ENCODE measurements at regions not wholly inside any gene's neighbourhood (a gene's known extent, or its start where the extent isn't known, plus 50 kb on each side); places are given as distances from the start of the nearest gene placed in this dataset.
A peak's percentile ranks its signal among the peaks of the same experiment; 100 is the strongest.

DNA sequence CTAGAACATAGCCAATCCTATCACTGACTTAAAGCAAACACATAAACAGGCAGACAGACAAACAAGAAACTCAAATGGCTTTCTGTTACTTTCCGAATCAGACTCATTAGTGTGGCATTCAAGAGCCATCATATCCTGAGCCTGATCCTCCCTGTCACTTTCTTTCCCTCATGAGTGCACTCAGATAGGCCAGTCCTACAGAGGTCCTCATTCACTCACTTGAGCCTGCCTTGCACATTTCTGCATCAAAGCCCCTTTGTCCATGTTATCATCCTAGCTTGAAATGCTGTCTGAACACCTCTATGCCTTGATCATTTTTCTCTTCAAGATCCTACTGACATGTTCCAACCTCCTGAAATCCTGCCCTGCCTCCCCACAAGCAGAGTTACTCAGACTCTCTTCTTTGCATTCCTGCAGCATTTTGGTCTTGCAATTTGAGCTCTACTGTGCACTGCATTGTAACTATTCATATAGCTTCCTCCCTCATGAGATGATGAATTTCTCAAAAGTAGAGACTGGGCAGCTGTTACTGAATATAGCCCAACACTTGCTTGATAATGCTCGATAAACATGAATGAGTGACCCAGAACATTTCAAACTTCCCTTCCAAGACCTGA, 126.9 kb downstream of the PALM2AKAP2 start:
- Histone ChIP-seq H3K36me3 (no peaks in the 10 kb centered on the region), H3K4me3 (no peak overlapping the region), H3K27me3 (ENCODE audit: low read depth) (no peaks in the 10 kb centered on the region), H3K27ac (peak overlapping the region; percentile 62), H3K4me1 (peaks cover 62% of the 10 kb centered on the region), H3K9me3 (no peaks in the 10 kb centered on the region)
- no peak for DNase-seq
- no peak for ATAC-seq
- TF ChIP-seq CTCF (IDR thresholded peaks at IDR 0.05): no peak
- intact Hi-C loops (cut with DNase I): loop anchor here (10.0 kb wide), 1 partner anchor 248 kb away; no protein-coding TSS in a partner anchor

DNA sequence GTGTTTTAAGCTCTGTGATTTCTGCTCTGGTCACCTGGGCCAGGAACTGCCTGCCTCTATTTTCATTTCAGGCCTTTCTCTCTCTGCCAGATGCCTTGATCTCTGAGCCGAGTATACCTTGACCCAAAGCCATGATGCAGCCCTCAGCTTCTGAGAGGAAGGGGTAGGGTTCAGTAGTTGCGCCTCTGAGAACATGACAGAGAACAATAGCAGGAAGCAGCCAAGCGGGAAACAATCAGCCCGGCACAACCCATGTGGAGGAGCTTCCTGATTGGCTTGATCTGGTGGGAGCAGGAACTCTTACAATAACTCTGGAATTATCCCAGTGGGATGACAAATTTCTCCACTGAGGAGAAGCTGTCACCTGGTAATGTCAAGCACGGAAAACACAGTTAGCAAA, 127.4 kb downstream of the PALM2AKAP2 start:
- no peak for DNase-seq
- TF ChIP-seq CTCF (IDR thresholded peaks at IDR 0.05): no peak
- intact Hi-C loops (cut with DNase I): loop anchor here (10.0 kb wide), 1 partner anchor 247 kb away; no protein-coding TSS in a partner anchor
- peaks cover 62% of the 10 kb centered on the region for H3K4me1 ChIP-seq
- ATAC-seq: peak; percentile 50 to 56
- H3K27ac ChIP-seq: peak overlapping the region; percentile 62
- no peak overlapping the region for H3K4me3 ChIP-seq
- no peaks in the 10 kb centered on the region for H3K36me3 ChIP-seq
- no peaks in the 10 kb centered on the region for H3K9me3 ChIP-seq
- H3K27me3 ChIP-seq (ENCODE audit: low read depth): no peaks in the 10 kb centered on the region

DNA sequence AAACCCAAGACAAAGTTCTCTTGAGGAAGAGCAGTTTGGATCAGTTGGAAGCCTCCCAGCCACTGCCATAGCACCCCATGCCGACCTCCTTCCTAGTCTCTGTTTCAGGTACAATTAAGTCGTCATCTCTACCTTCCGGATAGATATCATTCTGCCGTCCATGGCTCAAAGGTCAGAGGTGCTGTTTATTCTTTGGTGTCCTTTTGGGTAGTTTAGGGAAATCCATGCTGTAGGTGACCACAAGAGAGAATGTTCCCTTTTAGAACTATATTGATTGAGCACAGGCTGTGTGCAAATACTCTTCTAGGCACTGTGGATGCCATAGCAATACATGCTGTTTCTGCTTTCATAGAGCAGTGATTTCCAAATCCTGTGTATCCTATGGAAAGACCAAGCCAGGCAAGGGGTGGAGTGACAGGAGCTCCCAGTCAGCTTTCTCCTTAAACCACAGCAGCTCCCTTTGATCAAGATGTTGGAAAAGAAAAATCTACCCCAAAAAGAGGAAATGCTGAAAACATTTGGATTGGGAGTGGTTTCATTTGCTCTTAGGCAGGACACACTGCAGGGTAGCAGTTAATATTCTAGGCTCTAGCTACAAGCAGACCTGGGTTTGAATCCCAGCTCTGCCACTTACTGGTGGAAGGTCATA, 127.9 kb downstream of the PALM2AKAP2 start:
- no peaks in the 10 kb centered on the region for H3K27me3 ChIP-seq (ENCODE audit: low read depth)
- no peak for TF ChIP-seq CTCF (IDR thresholded peaks at IDR 0.05)
- no peak overlapping the region for H3K4me3 ChIP-seq
- no peaks in the 10 kb centered on the region for H3K9me3 ChIP-seq
- ATAC-seq: peak in 1 of 2 donors; percentile 10
- H3K4me1 ChIP-seq: peaks cover 67% of the 10 kb centered on the region
- H3K36me3 ChIP-seq: no peaks in the 10 kb centered on the region
- intact Hi-C loops (cut with DNase I): loop anchor here (10.0 kb wide), 1 partner anchor 247 kb away; no protein-coding TSS in a partner anchor
- H3K27ac ChIP-seq: peak overlapping the region; percentile 62
- no peak for DNase-seq

DNA sequence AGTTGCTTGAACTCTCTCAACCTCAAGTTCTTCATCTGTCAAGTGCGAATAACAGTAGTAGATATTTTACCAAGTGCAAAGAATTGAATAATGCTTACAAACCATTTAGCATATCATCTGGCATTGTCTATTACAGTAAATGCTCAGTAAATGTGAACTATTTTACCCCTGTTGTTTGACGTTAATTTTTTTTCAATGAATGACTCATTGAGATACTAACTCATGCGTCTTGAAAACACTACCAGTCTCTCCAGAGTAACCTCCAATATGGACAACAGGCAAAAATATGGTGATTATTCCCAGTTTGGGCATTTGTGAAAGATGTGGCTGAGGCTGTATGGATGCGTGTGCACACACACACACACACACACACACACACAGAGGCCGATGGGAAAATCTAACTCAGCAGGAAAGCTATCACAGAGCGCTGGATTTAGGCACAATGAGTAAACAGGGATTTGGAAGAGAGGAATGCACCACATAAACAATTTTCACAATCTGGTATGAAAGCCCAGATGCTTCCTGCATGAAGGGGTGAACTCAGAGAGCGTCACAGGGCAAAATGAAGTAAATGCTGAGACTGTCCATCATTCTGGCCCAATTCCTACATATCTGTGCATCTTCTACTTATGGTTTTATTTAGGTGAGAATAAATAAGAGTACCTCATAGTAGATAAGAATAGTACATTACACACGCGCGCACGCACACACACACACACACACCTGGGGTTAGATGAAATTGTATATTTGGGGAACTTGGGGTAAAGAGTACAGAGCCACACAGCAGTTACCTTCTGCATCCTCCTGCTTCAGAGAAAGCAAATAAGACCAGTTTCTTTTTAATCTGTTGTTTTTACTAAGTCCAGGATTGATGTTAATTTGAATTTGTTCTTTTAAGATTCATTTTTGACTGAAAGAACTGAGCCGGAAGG, 128.7 kb downstream of the PALM2AKAP2 start:
- intact Hi-C loops (cut with DNase I): loop anchor here (10.0 kb wide), 1 partner anchor 246 kb away; no protein-coding TSS in a partner anchor
- peak overlapping the region; percentile 62 for H3K27ac ChIP-seq
- no peak for DNase-seq

More for the DNA sequence above, 128.7 kb downstream of the PALM2AKAP2 start:
- no peak for ATAC-seq
- Histone ChIP-seq H3K27me3 (ENCODE audit: low read depth) (no peaks in the 10 kb centered on the region), H3K4me3 (no peak overlapping the region), H3K9me3 (no peaks in the 10 kb centered on the region), H3K4me1 (peaks cover 70% of the 10 kb centered on the region), H3K36me3 (no peaks in the 10 kb centered on the region)
- no peak for TF ChIP-seq CTCF (IDR thresholded peaks at IDR 0.05)
